ENCODE measurements at regions not wholly inside any gene's neighbourhood (a gene's known extent, or its start where the extent isn't known, plus 50 kb on each side); places are given as distances from the start of the nearest gene placed in this dataset.

GRCh38 chr11:97764193-97764592 lies 1256.6 kb upstream of the CNTN5 start:
- TF ChIP-seq POLR2A (IDR thresholded peaks at IDR 0.05; ENCODE audit: low read depth, low read length) (no peak), POLR2AphosphoS5 (IDR thresholded peaks at IDR 0.05; ENCODE audit: low read depth, low read length) (no peak)

Measured in GM12891 (cell line).